ENCODE measurements at regions not wholly inside any gene's neighbourhood (a gene's known extent, or its start where the extent isn't known, plus 50 kb on each side); places are given as distances from the start of the nearest gene placed in this dataset.

GRCh38 chr6:4270001-4270400 is 134.6 kb upstream of the ECI2 start:
- TF ChIP-seq TAF1 (IDR thresholded peaks at IDR 0.05; ENCODE audit: borderline replicate concordance, insufficient read depth, low read length) (no peak), REST (IDR thresholded peaks at IDR 0.05; ENCODE audit: insufficient read depth in 1 of 2, low read depth in 2 of 2, low read length in 2 of 2) (no peak), POLR2AphosphoS5 (IDR thresholded peaks at IDR 0.05; ENCODE audit: low read depth, low read length) (no peak), FOXP2 (optimal IDR thresholded peaks at IDR 0.05; ENCODE audit: borderline replicate concordance, extremely low read depth, extremely low read length, insufficient read depth) (no peak), SIN3A (IDR thresholded peaks at IDR 0.05; ENCODE audit: borderline replicate concordance, insufficient read depth, low read length) (no peak)

GRCh38 chr6:4268171-4268570 is 132.8 kb upstream of the ECI2 start:
- TF ChIP-seq FOXP2 (optimal IDR thresholded peaks at IDR 0.05; ENCODE audit: borderline replicate concordance, extremely low read depth, extremely low read length, insufficient read depth), result no peak
- no peak for TF ChIP-seq REST (IDR thresholded peaks at IDR 0.05; ENCODE audit: insufficient read depth in 1 of 2, low read depth in 2 of 2, low read length in 2 of 2)
- TF ChIP-seq POLR2AphosphoS5 (IDR thresholded peaks at IDR 0.05; ENCODE audit: low read depth, low read length), result no peak
- no peak for TF ChIP-seq TAF1 (IDR thresholded peaks at IDR 0.05; ENCODE audit: borderline replicate concordance, insufficient read depth, low read length)
- TF ChIP-seq SIN3A (IDR thresholded peaks at IDR 0.05; ENCODE audit: borderline replicate concordance, insufficient read depth, low read length), result no peak

- TF ChIP-seq POLR2AphosphoS5 (IDR thresholded peaks at IDR 0.05; ENCODE audit: low read depth, low read length) (no peak), REST (IDR thresholded peaks at IDR 0.05; ENCODE audit: insufficient read depth in 1 of 2, low read depth in 2 of 2, low read length in 2 of 2) (no peak), SIN3A (IDR thresholded peaks at IDR 0.05; ENCODE audit: borderline replicate concordance, insufficient read depth, low read length) (no peak), TAF1 (IDR thresholded peaks at IDR 0.05; ENCODE audit: borderline replicate concordance, insufficient read depth, low read length) (no peak), FOXP2 (optimal IDR thresholded peaks at IDR 0.05; ENCODE audit: borderline replicate concordance, extremely low read depth, extremely low read length, insufficient read depth) (no peak)
These were observed 130.4 kb upstream of the ECI2 start for GRCh38 chr6:4265740-4266139.

GRCh38 chr6:4264601-4265000 is 129.2 kb upstream of the ECI2 start:
- no peak for TF ChIP-seq POLR2AphosphoS5 (IDR thresholded peaks at IDR 0.05; ENCODE audit: low read depth, low read length)
- no peak for TF ChIP-seq FOXP2 (optimal IDR thresholded peaks at IDR 0.05; ENCODE audit: borderline replicate concordance, extremely low read depth, extremely low read length, insufficient read depth)
- no peak for TF ChIP-seq TAF1 (IDR thresholded peaks at IDR 0.05; ENCODE audit: borderline replicate concordance, insufficient read depth, low read length)
- TF ChIP-seq SIN3A (IDR thresholded peaks at IDR 0.05; ENCODE audit: borderline replicate concordance, insufficient read depth, low read length), result no peak
- TF ChIP-seq REST (IDR thresholded peaks at IDR 0.05; ENCODE audit: insufficient read depth in 1 of 2, low read depth in 2 of 2, low read length in 2 of 2), result no peak

- TF ChIP-seq SIN3A (IDR thresholded peaks at IDR 0.05; ENCODE audit: borderline replicate concordance, insufficient read depth, low read length) (no peak), REST (IDR thresholded peaks at IDR 0.05; ENCODE audit: insufficient read depth in 1 of 2, low read depth in 2 of 2, low read length in 2 of 2) (no peak), TAF1 (IDR thresholded peaks at IDR 0.05; ENCODE audit: borderline replicate concordance, insufficient read depth, low read length) (no peak), FOXP2 (optimal IDR thresholded peaks at IDR 0.05; ENCODE audit: borderline replicate concordance, extremely low read depth, extremely low read length, insufficient read depth) (no peak), POLR2AphosphoS5 (IDR thresholded peaks at IDR 0.05; ENCODE audit: low read depth, low read length) (no peak)
These were observed 128.7 kb upstream of the ECI2 start for GRCh38 chr6:4264081-4264480.

All from PFSK-1 (cell line).